Glomerular endothelial cell (primary cell): ENCODE measurements at regions not wholly inside any gene's neighbourhood (a gene's known extent, or its start where the extent isn't known, plus 50 kb on each side); places are given as distances from the start of the nearest gene placed in this dataset.
"Not testable (repeated sequence)": the region's sequence is repeated elsewhere in the genome, so short reads cannot be mapped to it uniquely, and the experiment has no call there.

Experiments used
- DNase-seq: peaks from one replicate; pipeline ENCODE4 v3.0.0-alpha.2; 2011; ENCODE audit warnings: low read depth, low spot score; ENCODE audit errors: extremely low read depth

- peak; percentile 9 for DNase-seq
Observed at GRCh38 chr4:130043732-130044160, 947.8 kb downstream of the C4orf33 start.

- no peak for DNase-seq
Observed at GRCh38 chr4:130044788-130045531, 949.0 kb downstream of the C4orf33 start.

- no peak for DNase-seq
Observed at GRCh38 chr4:130053723-130054122, 957.8 kb downstream of the C4orf33 start.

- no peak for DNase-seq
Observed at GRCh38 chr4:130054908-130055307, 959.0 kb downstream of the C4orf33 start.

GRCh38 chr4:130056286-130056685 is 960.3 kb downstream of the C4orf33 start:
- DNase-seq, result no peak

GRCh38 chr4:130064471-130064870 is 968.5 kb downstream of the C4orf33 start:
- DNase-seq, result no peak

GRCh38 chr4:130067419-130067818 is 971.5 kb downstream of the C4orf33 start:
- DNase-seq, result no peak

- DNase-seq, result no peak
Observed at GRCh38 chr4:130068072-130068471, 972.1 kb downstream of the C4orf33 start.

- no peak for DNase-seq
Observed at GRCh38 chr4:130071746-130072145, 975.8 kb downstream of the C4orf33 start.

GRCh38 chr4:130073145-130073790 is 977.3 kb downstream of the C4orf33 start:
- no peak for DNase-seq

- no peak for DNase-seq
Observed at GRCh38 chr4:130074096-130074495, 978.1 kb downstream of the C4orf33 start.

GRCh38 chr4:130077275-130077674 is 981.3 kb downstream of the C4orf33 start:
- DNase-seq, result no peak

- DNase-seq, result not testable (repeated sequence)
Observed at GRCh38 chr4:130079027-130079426, 983.1 kb downstream of the C4orf33 start.

GRCh38 chr4:130080872-130081451 is 985.0 kb downstream of the C4orf33 start:
- DNase-seq, result no peak

- DNase-seq, result no peak
Observed at GRCh38 chr4:130090427-130090826, 994.5 kb downstream of the C4orf33 start.

- no peak for DNase-seq
Observed at GRCh38 chr4:130092187-130093015, 996.4 kb downstream of the C4orf33 start.

GRCh38 chr4:130099105-130099504 is 1003.2 kb downstream of the C4orf33 start:
- no peak for DNase-seq

- no peak for DNase-seq
Observed at GRCh38 chr4:130110189-130110588, 1014.2 kb downstream of the C4orf33 start.

- DNase-seq, result no peak
Observed at GRCh38 chr4:130110770-130111169, 1014.8 kb downstream of the C4orf33 start.

- DNase-seq, result no peak
Observed at GRCh38 chr4:130124066-130124465, 1028.1 kb downstream of the C4orf33 start.

- no peak for DNase-seq
Observed at GRCh38 chr4:130125467-130125866, 1029.5 kb downstream of the C4orf33 start.
